GM10266 (cell line): ENCODE measurements at regions not wholly inside any gene's neighbourhood (a gene's known extent, or its start where the extent isn't known, plus 50 kb on each side); places are given as distances from the start of the nearest gene placed in this dataset.

ENCODE experiments used
- DNase-seq: peaks from one replicate; pipeline ENCODE4 v3.0.0; 2012; ENCODE audit errors: extremely low spot score
- TF ChIP-seq, protein P1 (sequence below): IDR thresholded peaks from 2 replicates; pipeline ENCODE4 v1.5.1; 2012; ENCODE audit warnings: mild to moderate bottlenecking, low read depth; ENCODE audit not compliant: control insufficient read depth, insufficient read depth; ENCODE audit errors: missing control alignments

DNA sequence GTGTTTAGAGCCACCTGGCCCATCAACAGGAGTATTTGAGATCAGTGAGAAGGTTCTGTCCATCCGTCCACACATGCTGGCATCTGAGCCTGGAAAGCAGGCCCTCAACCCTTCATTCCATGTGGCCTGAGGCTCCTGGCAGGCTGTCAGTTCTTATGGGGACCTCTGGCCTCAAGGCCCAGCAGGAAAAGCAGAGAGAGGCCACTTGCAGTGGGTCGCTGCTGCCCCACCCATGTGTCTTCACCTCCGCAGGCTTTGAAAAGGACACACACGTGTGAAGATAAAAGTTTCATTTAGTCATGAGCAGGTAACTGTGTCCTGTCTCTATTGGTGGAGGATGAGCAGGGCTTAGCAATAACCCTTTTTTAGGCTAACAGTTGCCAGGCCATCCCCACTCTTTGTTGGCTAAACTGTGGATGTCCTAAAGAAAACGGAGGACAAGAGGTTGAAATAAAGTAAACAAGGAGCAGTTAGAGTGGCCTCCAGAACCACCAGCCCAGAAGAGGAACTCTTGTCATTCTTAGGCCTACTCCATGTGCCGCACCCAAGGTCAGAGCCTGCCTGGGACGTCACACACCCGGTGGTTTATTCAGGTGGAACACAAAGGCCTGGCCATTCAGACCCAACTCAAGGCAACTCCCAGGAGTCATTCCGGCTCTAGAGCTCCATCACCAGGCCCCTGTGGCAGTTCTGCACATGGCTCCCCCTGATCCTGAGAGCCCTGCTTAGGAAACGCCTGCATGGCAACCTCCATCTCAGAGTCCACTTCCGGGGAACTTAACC, 143.4 kb upstream of the CST7 start:
- TF ChIP-seq, protein P1, sequence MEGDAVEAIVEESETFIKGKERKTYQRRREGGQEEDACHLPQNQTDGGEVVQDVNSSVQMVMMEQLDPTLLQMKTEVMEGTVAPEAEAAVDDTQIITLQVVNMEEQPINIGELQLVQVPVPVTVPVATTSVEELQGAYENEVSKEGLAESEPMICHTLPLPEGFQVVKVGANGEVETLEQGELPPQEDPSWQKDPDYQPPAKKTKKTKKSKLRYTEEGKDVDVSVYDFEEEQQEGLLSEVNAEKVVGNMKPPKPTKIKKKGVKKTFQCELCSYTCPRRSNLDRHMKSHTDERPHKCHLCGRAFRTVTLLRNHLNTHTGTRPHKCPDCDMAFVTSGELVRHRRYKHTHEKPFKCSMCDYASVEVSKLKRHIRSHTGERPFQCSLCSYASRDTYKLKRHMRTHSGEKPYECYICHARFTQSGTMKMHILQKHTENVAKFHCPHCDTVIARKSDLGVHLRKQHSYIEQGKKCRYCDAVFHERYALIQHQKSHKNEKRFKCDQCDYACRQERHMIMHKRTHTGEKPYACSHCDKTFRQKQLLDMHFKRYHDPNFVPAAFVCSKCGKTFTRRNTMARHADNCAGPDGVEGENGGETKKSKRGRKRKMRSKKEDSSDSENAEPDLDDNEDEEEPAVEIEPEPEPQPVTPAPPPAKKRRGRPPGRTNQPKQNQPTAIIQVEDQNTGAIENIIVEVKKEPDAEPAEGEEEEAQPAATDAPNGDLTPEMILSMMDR: no peak
- no peak for DNase-seq

DNA sequence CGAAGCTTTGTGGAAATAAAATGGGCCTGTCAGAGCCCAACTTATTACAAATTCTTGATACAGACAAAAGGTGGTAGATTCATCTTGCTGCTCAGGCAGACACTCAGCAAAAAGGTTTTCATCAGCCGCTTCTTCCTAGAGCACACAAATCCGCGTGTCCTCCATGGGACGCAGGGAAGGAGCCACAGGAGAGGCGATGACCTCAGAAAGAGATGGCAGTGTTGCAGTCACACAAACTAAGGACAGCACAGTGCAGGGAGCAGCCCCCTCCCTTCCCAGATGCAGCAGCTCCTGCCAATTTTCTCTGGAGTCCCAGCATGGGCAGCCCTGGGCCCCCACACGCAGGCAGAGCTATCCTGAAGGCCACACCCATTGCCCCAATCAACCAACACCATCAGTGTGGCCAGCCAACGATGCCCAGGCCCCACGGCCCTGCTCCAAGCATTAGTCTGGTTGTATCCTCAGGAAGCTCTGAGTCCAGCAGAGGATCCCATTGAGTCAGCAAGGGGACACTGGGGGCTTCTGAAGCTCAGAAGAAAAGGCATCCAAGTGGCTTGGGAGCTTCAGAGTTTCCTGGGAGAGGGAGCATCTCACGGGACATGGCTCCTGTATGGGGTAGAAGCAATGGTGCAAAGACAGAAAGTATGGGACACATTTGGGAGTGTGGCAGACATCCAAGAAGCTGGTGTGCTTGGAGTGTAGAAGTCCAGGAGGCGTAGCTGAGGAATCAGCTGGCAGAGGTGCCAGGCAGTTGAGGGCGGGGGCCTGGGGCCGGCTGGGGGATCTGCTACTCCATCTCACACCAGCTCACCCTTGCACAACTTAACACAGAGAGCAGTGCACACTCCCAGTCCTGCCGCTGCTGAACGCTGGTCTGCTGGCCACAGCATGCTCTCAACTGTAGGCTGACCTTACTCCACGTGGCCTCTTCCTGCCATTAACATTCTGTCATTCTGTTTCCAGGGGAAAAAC, 142.1 kb upstream of the CST7 start:
- TF ChIP-seq, protein P1: no peak
- no peak for DNase-seq

DNA sequence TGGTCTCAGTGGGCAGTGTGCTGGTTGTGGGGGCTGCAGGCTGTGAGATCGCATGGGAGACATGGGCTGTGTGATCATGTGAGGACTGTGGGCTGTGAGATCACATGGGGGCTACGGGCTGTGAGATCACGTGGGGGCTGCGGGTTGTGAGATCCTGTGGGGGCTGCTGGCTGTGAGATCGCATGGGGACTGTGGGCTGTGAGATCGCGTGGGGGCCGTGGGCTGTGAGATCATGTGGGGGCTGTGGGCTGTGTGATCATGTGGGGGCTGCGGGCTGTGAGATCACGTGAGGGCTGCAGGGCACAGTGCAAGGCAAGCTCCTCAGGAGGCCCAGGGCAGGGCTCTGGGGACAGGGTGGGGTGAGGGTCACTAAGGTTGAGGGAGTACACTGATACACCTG, 140.5 kb upstream of the CST7 start:
- no peak for DNase-seq

DNA sequence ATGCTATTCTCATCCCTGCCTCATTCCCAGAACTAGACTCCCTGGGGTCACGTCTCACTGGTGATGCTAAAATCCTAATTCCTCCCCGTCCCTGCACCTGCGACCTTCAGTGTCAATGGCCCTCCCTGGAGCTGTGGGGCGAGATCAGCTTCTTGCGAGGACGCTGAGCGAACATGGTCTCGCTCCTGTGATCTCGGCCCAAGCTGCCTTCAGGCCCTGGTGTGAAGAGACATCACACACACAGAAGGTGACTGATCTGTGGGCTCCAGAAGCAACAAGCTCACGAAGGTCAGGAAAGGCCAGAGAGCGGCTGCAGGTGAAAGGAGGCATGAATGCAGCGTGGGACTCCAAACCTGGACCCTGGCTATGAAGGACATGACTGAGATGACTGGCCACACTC, 139.5 kb upstream of the CST7 start:
- TF ChIP-seq, protein P1: no peak
- no peak for DNase-seq

More for the DNA sequence above, 140.5 kb upstream of the CST7 start:
- TF ChIP-seq, protein P1: no peak

DNA sequence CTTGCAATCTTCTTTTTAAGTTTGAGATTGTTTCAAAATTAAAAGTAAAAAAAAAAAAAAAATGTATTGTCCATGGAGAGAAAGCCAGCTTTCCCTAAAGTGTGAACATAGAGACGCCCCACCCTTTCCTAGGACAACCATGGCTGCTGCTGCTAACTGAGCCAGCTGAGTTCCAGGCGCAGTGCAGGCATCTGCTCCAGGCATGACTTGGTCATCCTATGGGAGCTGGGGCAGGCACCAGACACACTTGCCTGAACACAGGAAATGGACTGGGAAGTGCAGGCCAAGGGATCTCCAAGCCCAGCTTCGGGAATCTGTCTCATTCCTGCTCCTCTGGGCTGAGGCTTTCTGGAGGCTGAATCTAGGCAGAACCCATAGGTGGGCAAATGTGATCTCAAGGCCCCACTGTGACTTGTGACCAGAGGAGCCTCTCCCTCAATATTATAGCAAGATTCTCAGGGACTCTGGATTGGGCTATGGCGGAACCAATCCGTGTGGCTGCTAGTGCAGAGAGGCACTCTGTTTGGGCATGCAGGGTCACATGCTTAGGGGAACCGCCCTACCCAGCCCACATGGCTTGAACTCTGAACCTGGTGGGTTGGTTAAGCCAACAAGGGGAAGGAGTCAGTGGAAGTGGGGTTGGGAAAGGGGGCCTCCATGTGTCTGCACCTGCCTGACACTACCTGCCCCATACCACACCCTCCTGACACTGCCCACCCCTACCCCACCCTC, 138.2 kb upstream of the CST7 start:
- TF ChIP-seq, protein P1: no peak
- DNase-seq: no peak

DNA sequence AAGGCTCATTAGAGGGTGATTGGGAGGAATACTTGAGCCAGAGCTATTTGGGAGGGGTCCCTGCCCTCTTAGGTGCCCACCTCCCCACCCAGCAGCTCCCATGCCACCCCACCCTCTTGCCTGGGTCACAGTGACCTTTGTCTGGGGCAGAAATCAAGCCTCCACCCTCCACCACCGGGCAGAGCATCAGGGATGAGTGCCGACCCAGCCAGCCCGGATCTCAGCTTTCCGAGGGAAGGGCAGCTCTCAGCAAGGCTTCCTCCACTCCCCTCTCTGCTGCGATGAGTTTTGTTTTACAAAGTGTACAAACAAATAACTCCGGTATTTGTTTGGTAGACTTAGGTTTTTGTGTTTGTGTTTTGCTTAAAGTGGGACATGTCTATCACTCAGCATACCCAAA, 136.7 kb upstream of the CST7 start:
- no peak for DNase-seq
- TF ChIP-seq, protein P1: no peak
